Panc1 (cell line): ENCODE measurements at regions not wholly inside any gene's neighbourhood (a gene's known extent, or its start where the extent isn't known, plus 50 kb on each side); places are given as distances from the start of the nearest gene placed in this dataset.

Experiments
- ATAC-seq: fragments of 200-7000 bp; cut with Tn5 transposase; 2 replicates; pipeline ENCODE4 v1.9.1; 2020; ENCODE audit warnings: mild to moderate bottlenecking, moderate library complexity
- BruUV-seq: library from RNA; stranded (reverse); fragments of 400-500 nt; replicated peaks from 2 replicates; lab custom pipeline; 2021; lab: Mats Ljungman, UMichigan
- CTCF ChIA-PET: fragments of 300-600 bp; sonication (Branson Sonifier 250); formaldehyde crosslinking; loops from one replicate; lab custom pipeline; 2022; ENCODE audit warnings: antibody characterized with exemption; lab: Charles Lee
- POLR2A ChIA-PET: fragments of 300-600 bp; sonication (Branson Sonifier 250); formaldehyde crosslinking; loops from one replicate; lab custom pipeline; 2022; ENCODE audit warnings: antibody characterized with exemption; lab: Charles Lee
- DNase-seq: peaks from one replicate; pipeline ENCODE4 v3.0.0-alpha.2; 2010; ENCODE audit warnings: low read depth, low spot score
- H3K27ac ChIP-seq: 2 replicates; pipeline ENCODE4 v1.5.1; 2011; ENCODE audit warnings: mild to moderate bottlenecking, low read length, inconsistent platforms
- H3K27me3 ChIP-seq: fragments of 200-500 bp; sonication (Bioruptor generic); 2 replicates; pipeline ENCODE4 v1.6.0; 2014; ENCODE audit warnings: low read length, inconsistent platforms; ENCODE audit not compliant: control insufficient read depth, insufficient read depth
- H3K36me3 ChIP-seq: fragments of 200-500 bp; sonication (Bioruptor generic); 2 replicates; pipeline ENCODE4 v1.5.1; 2014; ENCODE audit warnings: inconsistent platforms, mild to moderate bottlenecking, low read length, moderate library complexity; ENCODE audit not compliant: control insufficient read depth, insufficient read depth
- H3K4me1 ChIP-seq: 2 replicates; pipeline ENCODE4 v1.5.1; 2011; ENCODE audit warnings: inconsistent platforms, mild to moderate bottlenecking, low read length, moderate library complexity; ENCODE audit not compliant: control insufficient read depth, insufficient read depth
- H3K4me3 ChIP-seq, 2 experiments: 2 replicates each; pipeline ENCODE4 v1.5.1; 2011 to 2012; ENCODE audit warnings: low read depth in 2 of 2, low read length in 2 of 2, mild to moderate bottlenecking in 2 of 2, inconsistent platforms in 1 of 2, moderate library complexity in 1 of 2
- H3K9me3 ChIP-seq: fragments of 200-500 bp; sonication (Bioruptor generic); 2 replicates; pipeline ENCODE4 v1.5.1; 2014; ENCODE audit warnings: low read depth, mild to moderate bottlenecking, inconsistent platforms, low read length, moderate library complexity; ENCODE audit not compliant: control insufficient read depth, insufficient read depth
- POLR2AphosphoS5 ChIP-seq: IDR thresholded peaks from 2 replicates; pipeline ENCODE4 v1.6.1; 2012; ENCODE audit warnings: mild to moderate bottlenecking, low read depth, low read length, moderate library complexity
- REST ChIP-seq, 2 experiments: IDR thresholded peaks; 2 replicates each; pipeline ENCODE4 v1.6.1; 2011 to 2012; ENCODE audit warnings: low read depth in 2 of 2, control low read depth in 1 of 2, low read length in 1 of 2, mild to moderate bottlenecking in 1 of 2, moderate library complexity in 1 of 2; ENCODE audit not compliant: insufficient read depth in 1 of 2
- SIN3A ChIP-seq: IDR thresholded peaks from 2 replicates; pipeline ENCODE4 v1.6.1; 2012; ENCODE audit warnings: low read depth, mild to moderate bottlenecking, low read length, moderate library complexity, borderline replicate concordance; ENCODE audit not compliant: insufficient read depth
- TCF7L2 ChIP-seq: IDR thresholded peaks from 2 replicates; pipeline ENCODE4 v1.6.1; 2011; ENCODE audit warnings: mild to moderate bottlenecking, low read depth, low read length, inconsistent platforms
- in situ Hi-C: cut with HindIII; loops from 2 replicates; pipeline ENCODE4 v1.10.0; 2016; ENCODE audit warnings: low sequenced_read_pairs, low pct_unique_long_range_greater_than_20kb
- intact Hi-C: fragments of 100-400 bp; cut with micrococcal nuclease; formaldehyde crosslinking; loops from one replicate; pipeline ENCODE4 v1.10.0; 2022; ENCODE audit not compliant: unreplicated experiment
- TF ChIP-seq, protein P1 (sequence below): fragments of 450-650 bp; IDR thresholded peaks from 2 replicates; pipeline ENCODE4 v1.5.1; 2017; ENCODE audit warnings: mild to moderate bottlenecking

- no TSS peak for BruUV-seq
- no peaks in the 10 kb centered on the region for H3K27me3 ChIP-seq
- in situ Hi-C loops (no loop called here), intact Hi-C loops (no loop called here)
- ChIA-PET POLR2A (no interaction called here), CTCF (no interaction called here)
- H3K9me3 ChIP-seq, result no peaks in the 10 kb centered on the region; the same call in 1 of the 2 replicates
- H3K4me3 ChIP-seq, result no peak overlapping the region
- no peaks in the 10 kb centered on the region for H3K36me3 ChIP-seq
- DNase-seq (no peak), ATAC-seq (no peak)
- H3K4me1 ChIP-seq, result no peaks in the 10 kb centered on the region
- no peak overlapping the region for H3K27ac ChIP-seq
- TF ChIP-seq POLR2AphosphoS5 (no peak), SIN3A (no peak), REST (IDR thresholded peaks at IDR 0.05; ENCODE audit: insufficient read depth in 1 of 2, low read depth in 2 of 2, low read length in 1 of 2) (no peak), TCF7L2 (no peak)
- TF ChIP-seq, protein P1, sequence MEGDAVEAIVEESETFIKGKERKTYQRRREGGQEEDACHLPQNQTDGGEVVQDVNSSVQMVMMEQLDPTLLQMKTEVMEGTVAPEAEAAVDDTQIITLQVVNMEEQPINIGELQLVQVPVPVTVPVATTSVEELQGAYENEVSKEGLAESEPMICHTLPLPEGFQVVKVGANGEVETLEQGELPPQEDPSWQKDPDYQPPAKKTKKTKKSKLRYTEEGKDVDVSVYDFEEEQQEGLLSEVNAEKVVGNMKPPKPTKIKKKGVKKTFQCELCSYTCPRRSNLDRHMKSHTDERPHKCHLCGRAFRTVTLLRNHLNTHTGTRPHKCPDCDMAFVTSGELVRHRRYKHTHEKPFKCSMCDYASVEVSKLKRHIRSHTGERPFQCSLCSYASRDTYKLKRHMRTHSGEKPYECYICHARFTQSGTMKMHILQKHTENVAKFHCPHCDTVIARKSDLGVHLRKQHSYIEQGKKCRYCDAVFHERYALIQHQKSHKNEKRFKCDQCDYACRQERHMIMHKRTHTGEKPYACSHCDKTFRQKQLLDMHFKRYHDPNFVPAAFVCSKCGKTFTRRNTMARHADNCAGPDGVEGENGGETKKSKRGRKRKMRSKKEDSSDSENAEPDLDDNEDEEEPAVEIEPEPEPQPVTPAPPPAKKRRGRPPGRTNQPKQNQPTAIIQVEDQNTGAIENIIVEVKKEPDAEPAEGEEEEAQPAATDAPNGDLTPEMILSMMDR, result no peak
Observed at GRCh38 chr1:172935062-172935592, 115.6 kb downstream of the TNFSF18 start.

DNA sequence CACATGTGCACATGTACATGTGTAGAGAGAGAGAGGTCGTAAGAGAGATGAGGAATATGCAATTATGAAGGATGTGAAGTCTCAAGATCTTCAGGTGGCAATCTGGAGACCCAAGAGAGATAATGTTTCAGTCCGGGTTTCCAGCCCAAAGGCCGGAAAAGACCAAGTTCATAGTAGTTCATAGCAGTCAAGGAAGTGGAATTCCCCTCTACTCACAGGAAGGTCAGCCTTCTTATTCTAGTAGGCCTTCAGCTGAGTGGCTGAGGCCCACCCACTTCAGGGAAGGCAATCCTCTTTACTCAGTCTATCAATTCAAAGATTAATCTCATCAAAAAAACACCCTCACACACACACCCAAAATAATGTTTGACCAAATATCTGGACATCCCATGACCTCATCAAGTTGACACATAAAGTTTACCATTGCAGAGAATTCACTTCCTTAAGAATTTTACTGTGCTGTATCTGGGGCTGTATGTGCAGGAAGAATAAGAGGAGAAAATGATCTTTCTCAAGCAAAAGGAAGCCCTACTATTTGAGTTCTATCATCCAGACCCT, 114.6 kb downstream of the TNFSF18 start:
- Histone ChIP-seq H3K9me3 (no peaks in the 10 kb centered on the region; the same call in 1 of the 2 replicates), H3K36me3 (no peaks in the 10 kb centered on the region), H3K4me1 (no peaks in the 10 kb centered on the region), H3K27ac (no peak overlapping the region), H3K4me3 (no peak overlapping the region), H3K27me3 (no peaks in the 10 kb centered on the region)
- in situ Hi-C loops, result no loop called here
- no peak for TF ChIP-seq TCF7L2
- TF ChIP-seq, protein P1, result no peak
- TF ChIP-seq REST (IDR thresholded peaks at IDR 0.05; ENCODE audit: insufficient read depth in 1 of 2, low read depth in 2 of 2, low read length in 1 of 2), result no peak
- TF ChIP-seq POLR2AphosphoS5, result no peak
- TF ChIP-seq SIN3A, result no peak
- no peak for ATAC-seq
- no peak for DNase-seq
- CTCF ChIA-PET, result no interaction called here
- intact Hi-C loops, result no loop called here
- POLR2A ChIA-PET, result no interaction called here
- BruUV-seq, result no TSS peak
